ENCODE measurements at regions not wholly inside any gene's neighbourhood (a gene's known extent, or its start where the extent isn't known, plus 50 kb on each side); places are given as distances from the start of the nearest gene placed in this dataset.

DNA sequence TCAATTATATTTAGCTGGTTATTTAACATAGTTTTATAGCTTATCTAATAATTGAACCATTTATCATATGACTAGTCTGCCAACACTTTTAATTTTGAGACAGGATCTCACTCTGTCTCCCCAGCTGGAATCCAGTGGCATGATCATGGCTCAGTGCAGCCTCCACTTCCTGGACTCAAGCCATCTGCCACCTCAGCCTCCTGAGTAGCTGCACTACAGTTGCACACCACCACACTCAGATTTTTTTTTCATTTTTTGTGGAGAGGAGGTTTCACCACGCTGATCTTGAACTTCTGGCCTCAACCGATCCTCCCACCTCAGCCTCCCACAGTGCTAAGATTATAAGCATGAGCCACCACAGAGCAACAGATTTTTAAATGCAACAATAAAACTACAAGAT, 151.4 kb upstream of the MDGA2 start:
- TF ChIP-seq, protein P1, sequence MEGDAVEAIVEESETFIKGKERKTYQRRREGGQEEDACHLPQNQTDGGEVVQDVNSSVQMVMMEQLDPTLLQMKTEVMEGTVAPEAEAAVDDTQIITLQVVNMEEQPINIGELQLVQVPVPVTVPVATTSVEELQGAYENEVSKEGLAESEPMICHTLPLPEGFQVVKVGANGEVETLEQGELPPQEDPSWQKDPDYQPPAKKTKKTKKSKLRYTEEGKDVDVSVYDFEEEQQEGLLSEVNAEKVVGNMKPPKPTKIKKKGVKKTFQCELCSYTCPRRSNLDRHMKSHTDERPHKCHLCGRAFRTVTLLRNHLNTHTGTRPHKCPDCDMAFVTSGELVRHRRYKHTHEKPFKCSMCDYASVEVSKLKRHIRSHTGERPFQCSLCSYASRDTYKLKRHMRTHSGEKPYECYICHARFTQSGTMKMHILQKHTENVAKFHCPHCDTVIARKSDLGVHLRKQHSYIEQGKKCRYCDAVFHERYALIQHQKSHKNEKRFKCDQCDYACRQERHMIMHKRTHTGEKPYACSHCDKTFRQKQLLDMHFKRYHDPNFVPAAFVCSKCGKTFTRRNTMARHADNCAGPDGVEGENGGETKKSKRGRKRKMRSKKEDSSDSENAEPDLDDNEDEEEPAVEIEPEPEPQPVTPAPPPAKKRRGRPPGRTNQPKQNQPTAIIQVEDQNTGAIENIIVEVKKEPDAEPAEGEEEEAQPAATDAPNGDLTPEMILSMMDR (IDR thresholded peaks at IDR 0.05; ENCODE audit: low read depth, low read length), result no peak
- TF ChIP-seq MYC (IDR thresholded peaks at IDR 0.05; ENCODE audit: low read depth, low read length) (no peak), POLR2A (IDR thresholded peaks at IDR 0.05; ENCODE audit: extremely low read depth, insufficient read length) (no peak)
